H9 (cell line): ENCODE measurements at regions not wholly inside any gene's neighbourhood (a gene's known extent, or its start where the extent isn't known, plus 50 kb on each side); places are given as distances from the start of the nearest gene placed in this dataset.
A peak's percentile ranks its signal among the peaks of the same experiment; 100 is the strongest.

Source experiments
- DNase-seq: peaks from one replicate; pipeline ENCODE4 v3.0.0-alpha.2; 2017
- H2AFZ ChIP-seq: one replicate; pipeline ENCODE4 v1.6.1; 2013; ENCODE audit warnings: mild to moderate bottlenecking, low read length, control low read depth, moderate library complexity
- H2AK5ac ChIP-seq: 2 replicates; pipeline ENCODE4 v1.6.1; 2013; ENCODE audit warnings: low read length, control low read depth, mixed read lengths; ENCODE audit not compliant: insufficient read length
- H2BK120ac ChIP-seq: one replicate; pipeline ENCODE4 v1.6.1; 2013; ENCODE audit warnings: low read depth, mild to moderate bottlenecking, low read length, control low read depth, inconsistent platforms; ENCODE audit not compliant: poor library complexity, severe bottlenecking
- H2BK12ac ChIP-seq: 2 replicates; pipeline ENCODE4 v1.6.1; 2013; ENCODE audit warnings: low read length, control low read depth, mixed read lengths, low read depth; ENCODE audit not compliant: insufficient read length
- H2BK15ac ChIP-seq: 2 replicates; pipeline ENCODE4 v1.6.1; 2013; ENCODE audit warnings: low read depth, low read length, control low read depth
- H2BK20ac ChIP-seq: one replicate; pipeline ENCODE4 v1.6.1; 2013; ENCODE audit warnings: low read depth, mild to moderate bottlenecking, low read length, control low read depth, inconsistent platforms; ENCODE audit not compliant: poor library complexity, severe bottlenecking
- H2BK5ac ChIP-seq: 2 replicates; pipeline ENCODE4 v1.6.1; 2013; ENCODE audit warnings: low read length, control low read depth, mixed read lengths; ENCODE audit not compliant: insufficient read length
- H3K14ac ChIP-seq: 2 replicates; pipeline ENCODE4 v1.6.1; 2013; ENCODE audit warnings: low read length, control low read depth; ENCODE audit not compliant: insufficient read depth
- H3K18ac ChIP-seq: 2 replicates; pipeline ENCODE4 v1.6.1; 2013; ENCODE audit warnings: low read depth, mild to moderate bottlenecking, mixed read lengths, low read length, control low read depth; ENCODE audit not compliant: insufficient read length
- H3K23ac ChIP-seq: 2 replicates; pipeline ENCODE4 v1.6.1; 2013; ENCODE audit warnings: low read length, control low read depth, mixed read lengths, low read depth; ENCODE audit not compliant: insufficient read length
- H3K23me2 ChIP-seq: 2 replicates; pipeline ENCODE4 v1.6.1; 2013; ENCODE audit warnings: low read depth, mild to moderate bottlenecking, mixed read lengths, low read length, control low read depth; ENCODE audit not compliant: insufficient read length, poor library complexity, severe bottlenecking
- H3K27ac ChIP-seq: 2 replicates; pipeline ENCODE4 v1.5.1; 2013; ENCODE audit warnings: low read length, control low read depth, mixed read lengths, low read depth; ENCODE audit not compliant: insufficient read length
- H3K27me3 ChIP-seq: 2 replicates; pipeline ENCODE4 v1.6.1; 2013; ENCODE audit warnings: low read length, control low read depth, inconsistent platforms; ENCODE audit not compliant: insufficient read depth
- H3K4ac ChIP-seq: 2 replicates; pipeline ENCODE4 v1.6.1; 2013; ENCODE audit warnings: low read depth, mild to moderate bottlenecking, control low read depth, inconsistent platforms, low read length, moderate library complexity
- H3K4me1 ChIP-seq: 2 replicates; pipeline ENCODE4 v1.6.1; 2013; ENCODE audit warnings: low read length, control low read depth, inconsistent platforms; ENCODE audit not compliant: insufficient read depth
- H3K4me2 ChIP-seq: 2 replicates; pipeline ENCODE4 v1.6.1; 2013; ENCODE audit warnings: low read length, control low read depth, mixed read lengths; ENCODE audit not compliant: insufficient read length, insufficient read depth
- H3K56ac ChIP-seq: 2 replicates; pipeline ENCODE4 v1.6.1; 2013; ENCODE audit warnings: low read depth, mild to moderate bottlenecking, mixed read lengths, low read length, control low read depth; ENCODE audit not compliant: insufficient read length
- H3K79me1 ChIP-seq: 2 replicates; pipeline ENCODE4 v1.6.1; 2013; ENCODE audit warnings: low read depth, mild to moderate bottlenecking, moderate library complexity, low read length, control low read depth, inconsistent platforms; ENCODE audit not compliant: insufficient read depth, poor library complexity, severe bottlenecking
- H3K79me2 ChIP-seq: 2 replicates; pipeline ENCODE4 v1.6.1; 2013; ENCODE audit warnings: low read length, control low read depth, inconsistent platforms; ENCODE audit not compliant: insufficient read depth
- H3K9ac ChIP-seq: 2 replicates; pipeline ENCODE4 v1.6.1; 2013; ENCODE audit warnings: low read length, control low read depth, mixed read lengths; ENCODE audit not compliant: insufficient read length; ENCODE audit errors: extremely low read depth
- H3K9me3 ChIP-seq: one replicate; pipeline ENCODE4 v1.6.1; 2013; ENCODE audit warnings: low read depth, low read length, inconsistent platforms; ENCODE audit not compliant: control insufficient read depth
- H3T11ph ChIP-seq: one replicate; pipeline ENCODE4 v1.6.1; 2013; ENCODE audit warnings: mild to moderate bottlenecking, low read length, control low read depth, inconsistent platforms
- H4K20me1 ChIP-seq: one replicate; pipeline ENCODE4 v1.6.1; 2013; ENCODE audit not compliant: control insufficient read depth, insufficient read length, insufficient read depth
- H4K5ac ChIP-seq: 2 replicates; pipeline ENCODE4 v1.6.1; 2013; ENCODE audit warnings: low read depth, mild to moderate bottlenecking, mixed read lengths, low read length, control low read depth; ENCODE audit not compliant: insufficient read length
- H4K8ac ChIP-seq: replicated peaks from 2 replicates; pipeline ENCODE4 v1.6.1; 2013; ENCODE audit warnings: low read length, control low read depth, mixed read lengths, low read depth; ENCODE audit not compliant: insufficient read length
- H4K91ac ChIP-seq: 2 replicates; pipeline ENCODE4 v1.6.1; 2013; ENCODE audit warnings: low read depth, mild to moderate bottlenecking, moderate library complexity, mixed read lengths, low read length, control low read depth; ENCODE audit not compliant: insufficient read length
- H3K27ac Mint-ChIP-seq, 3 experiments: 2 replicates in 2 of 3; 3 replicates in 1 of 3; pipeline ENCODE4 v1.8.0; 2020 to 2021; ENCODE audit warnings: mixed read lengths in 3 of 3, mild to moderate bottlenecking in 1 of 3, moderate library complexity in 1 of 3
- H3K27me3 Mint-ChIP-seq: 2 replicates; pipeline ENCODE4 v1.8.0; 2021; ENCODE audit warnings: low read depth, mild to moderate bottlenecking, moderate library complexity, mixed read lengths
- H3K36me3 Mint-ChIP-seq, 3 experiments: 2 replicates in 2 of 3; 3 replicates in 1 of 3; pipeline ENCODE4 v1.8.0; 2020 to 2021; ENCODE audit warnings: low read depth in 3 of 3, mixed read lengths in 3 of 3; ENCODE audit not compliant: insufficient read depth in 1 of 3
- H3K4me1 Mint-ChIP-seq, 2 experiments: 2 replicates each; pipeline ENCODE4 v1.8.0; 2020; ENCODE audit warnings: mixed read lengths in 2 of 2
- H3K4me3 Mint-ChIP-seq, 2 experiments: 2 replicates in 1 of 2; 3 replicates in 1 of 2; pipeline ENCODE4 v1.8.0; 2020 to 2021; ENCODE audit warnings: mild to moderate bottlenecking in 2 of 2, mixed read lengths in 2 of 2, moderate library complexity in 1 of 2
- H3K9me3 Mint-ChIP-seq, 2 experiments: 2 replicates in 1 of 2; 3 replicates in 1 of 2; pipeline ENCODE4 v1.8.0; 2020; ENCODE audit warnings: mild to moderate bottlenecking in 2 of 2, mixed read lengths in 2 of 2, moderate library complexity in 1 of 2
- CTCF ChIP-seq: fragments of 200-600 bp; sonication (generic); conservative IDR thresholded peaks from 3 replicates; pipeline ENCODE4 v1.8.0; 2021; ENCODE audit warnings: antibody characterized with exemption, mild to moderate bottlenecking
- WGBS: extraction: QIAGEN DNeasy Blood & Tissue Kit; methylation state at CpG from one replicate; pipeline ENCODE4 v1.1.7; 2013; ENCODE audit warnings: missing lambda C conversion rate, low lambda C conversion rate, mixed read lengths; ENCODE audit not compliant: insufficient read length; ENCODE audit errors: extremely low coverage; 5-methylcytosine and 5-hydroxymethylcytosine counted together

- H3K27me3 ChIP-seq, result no peaks in the 10 kb centered on the region
- no peak overlapping the region for H3K4me3 Mint-ChIP-seq
- H4K8ac ChIP-seq, result no peak overlapping the region
- H3K4me1 ChIP-seq, result peaks cover 8% of the 10 kb centered on the region; the same call in 1 of the 2 replicates
- TF ChIP-seq CTCF, result no peak
- no peak overlapping the region for H2AK5ac ChIP-seq
- no peak overlapping the region for H3K18ac ChIP-seq
- H2BK15ac ChIP-seq, result no peak overlapping the region
- H3K4ac ChIP-seq, result no peak overlapping the region
- H3K23me2 ChIP-seq, result no peaks in the 10 kb centered on the region
- no peak overlapping the region for H3T11ph ChIP-seq
- peaks cover 5% of the 10 kb centered on the region; the same call in 1 of the 2 replicates for H3K79me2 ChIP-seq
- H3K14ac ChIP-seq, result no peak overlapping the region
- H2BK5ac ChIP-seq, result no peak overlapping the region
- WGBS, result no CpG with 5 or more reads among the region's 11 CpGs
- H3K27ac Mint-ChIP-seq, result peak overlapping the region; percentile 49 to 56 (median 53); a peak in 5 of 7 replicates
- no peak overlapping the region for H3K27ac ChIP-seq
- H3K4me1 Mint-ChIP-seq, result peaks cover 85 to 92% of the 10 kb centered on the region in 2 experiments
- H4K91ac ChIP-seq, result no peak overlapping the region
- H2BK12ac ChIP-seq, result no peak overlapping the region
- H3K9me3 ChIP-seq, result no peaks in the 10 kb centered on the region
- H3K9me3 Mint-ChIP-seq, result no peaks in the 10 kb centered on the region
- H2BK120ac ChIP-seq, result no peak overlapping the region
- no peak overlapping the region for H2AFZ ChIP-seq
- no peaks in the 10 kb centered on the region for H3K27me3 Mint-ChIP-seq
- H3K36me3 Mint-ChIP-seq, result peaks cover 0 to 17% (median 0%) of the 10 kb centered on the region in 3 experiments; a peak in 3 of 7 replicates
- peaks cover 4% of the 10 kb centered on the region for H4K20me1 ChIP-seq
- H3K23ac ChIP-seq, result no peak overlapping the region
- no peak overlapping the region for H3K56ac ChIP-seq
- H3K79me1 ChIP-seq, result peaks cover 3% of the 10 kb centered on the region
- H2BK20ac ChIP-seq, result no peak overlapping the region
- no peak overlapping the region for H3K9ac ChIP-seq
- no peak for DNase-seq
- no peak overlapping the region for H4K5ac ChIP-seq
- H3K4me2 ChIP-seq, result no peak overlapping the region
Observed at GRCh38 chr2:120791962-120792297, 56.3 kb downstream of the GLI2 start.
